GM10266 (cell line): ENCODE measurements at regions not wholly inside any gene's neighbourhood (a gene's known extent, or its start where the extent isn't known, plus 50 kb on each side); places are given as distances from the start of the nearest gene placed in this dataset.
"Not testable (repeated sequence)": the region's sequence is repeated elsewhere in the genome, so short reads cannot be mapped to it uniquely, and the experiment has no call there.

Experiments used
- DNase-seq: peaks from one replicate; pipeline ENCODE4 v3.0.0; 2012; ENCODE audit errors: extremely low spot score
- CTCF ChIP-seq: IDR thresholded peaks from 2 replicates; pipeline ENCODE4 v1.5.1; 2012; ENCODE audit warnings: mild to moderate bottlenecking, low read depth; ENCODE audit not compliant: control insufficient read depth, insufficient read depth; ENCODE audit errors: missing control alignments

GRCh38 chr6:119952696-119953095, 603.1 kb upstream of the MAN1A1 start:
- DNase-seq = no peak
- TF ChIP-seq CTCF = no peak

- TF ChIP-seq CTCF = no peak
- no peak for DNase-seq
Observed at GRCh38 chr6:119950681-119951080, 601.1 kb upstream of the MAN1A1 start.

GRCh38 chr6:119942078-119942752, 592.7 kb upstream of the MAN1A1 start:
- no peak for DNase-seq
- TF ChIP-seq CTCF = no peak

- DNase-seq = no peak
- no peak for TF ChIP-seq CTCF
Observed at GRCh38 chr6:119938752-119939151, 589.2 kb upstream of the MAN1A1 start.

- no peak for DNase-seq
- no peak for TF ChIP-seq CTCF
Observed at GRCh38 chr6:119934816-119935215, 585.3 kb upstream of the MAN1A1 start.

GRCh38 chr6:119929121-119929520, 579.6 kb upstream of the MAN1A1 start:
- no peak for DNase-seq
- TF ChIP-seq CTCF = no peak

- not testable (repeated sequence) for DNase-seq
Observed at GRCh38 chr6:119924888-119925287, 575.3 kb upstream of the MAN1A1 start.

- DNase-seq = no peak
- no peak for TF ChIP-seq CTCF
Observed at GRCh38 chr6:119922814-119923213, 573.3 kb upstream of the MAN1A1 start.
